SK-N-SH treated with all-trans-retinoic acid at 6 μM for 48 hours (cell line): ENCODE measurements at regions not wholly inside any gene's neighbourhood (a gene's known extent, or its start where the extent isn't known, plus 50 kb on each side); places are given as distances from the start of the nearest gene placed in this dataset.

Source experiments
- ARNTL ChIP-seq: fragments of 450-650 bp; formaldehyde crosslinking; IDR thresholded peaks from 2 replicates; pipeline ENCODE4 v1.5.0; 2020; ENCODE audit warnings: low read depth, mild to moderate bottlenecking, moderate library complexity, borderline replicate concordance
- CREB5 ChIP-seq: fragments of 250-450 bp; sonication (Bioruptor Pico); IDR thresholded peaks from 2 replicates; pipeline ENCODE4 v1.5.1; 2020; ENCODE audit warnings: low read depth, mild to moderate bottlenecking, moderate library complexity
- ISL1 ChIP-seq: fragments of 250-450 bp; sonication (Bioruptor Pico); IDR thresholded peaks from 2 replicates; pipeline ENCODE4 v2.1.2; 2022; ENCODE audit warnings: mild to moderate bottlenecking, moderate library complexity
- PATZ1 ChIP-seq: fragments of 250-450 bp; sonication (Bioruptor Pico); IDR thresholded peaks from 2 replicates; pipeline ENCODE4 v1.8.0; 2020; ENCODE audit warnings: mild to moderate bottlenecking, moderate library complexity, borderline replicate concordance
- TOX ChIP-seq: fragments of 250-450 bp; sonication (Bioruptor Pico); IDR thresholded peaks from 2 replicates; pipeline ENCODE4 v1.8.0; 2021; ENCODE audit warnings: mild to moderate bottlenecking, moderate library complexity, borderline replicate concordance
- TSHZ2 ChIP-seq: fragments of 250-450 bp; sonication (Bioruptor Pico); IDR thresholded peaks from 2 replicates; pipeline ENCODE4 v1.5.0; 2020; ENCODE audit warnings: mild to moderate bottlenecking, moderate library complexity
- ZFP3 ChIP-seq: fragments of 250-450 bp; sonication (Bioruptor Pico); IDR thresholded peaks from 2 replicates; pipeline ENCODE4 v1.5.0; 2020; ENCODE audit warnings: mild to moderate bottlenecking, moderate library complexity
- ZFP30 ChIP-seq: fragments of 450-650 bp; formaldehyde crosslinking; IDR thresholded peaks from 2 replicates; pipeline ENCODE4 v1.5.0; 2022; ENCODE audit warnings: mild to moderate bottlenecking, moderate library complexity
- ZNF8 ChIP-seq: fragments of 450-650 bp; formaldehyde crosslinking; IDR thresholded peaks from 2 replicates; pipeline ENCODE4 v1.5.0; 2020; ENCODE audit warnings: mild to moderate bottlenecking, moderate library complexity

- no peak for TF ChIP-seq TOX
- TF ChIP-seq ARNTL (CRISPR knock-in tag) = no peak
- no peak for TF ChIP-seq PATZ1 (CRISPR knock-in tag)
- TF ChIP-seq ZNF8 (CRISPR knock-in tag) = no peak
- TF ChIP-seq TSHZ2 = no peak
- TF ChIP-seq ISL1 (CRISPR knock-in tag) = no peak
- no peak for TF ChIP-seq CREB5 (CRISPR knock-in tag)
- no peak for TF ChIP-seq ZFP3 (CRISPR knock-in tag)
- TF ChIP-seq ZFP30 (CRISPR knock-in tag) = no peak
Measured at GRCh38 chr11:69419662-69420395, 61.6 kb upstream of the LINC01488 start.
